Smooth muscle cell (in vitro differentiated cells): ENCODE measurements at regions not wholly inside any gene's neighbourhood (a gene's known extent, or its start where the extent isn't known, plus 50 kb on each side); places are given as distances from the start of the nearest gene placed in this dataset.

Experiments
- DNase-seq: peaks from one replicate; lab custom pipeline; 2025; ENCODE audit not compliant: unreplicated experiment; lab: John Stamatoyannopoulos, UW
- H2AFZ ChIP-seq: fragments of 200-600 bp; sonication (generic); 2 replicates; pipeline ENCODE4 v1.6.0; 2016; ENCODE audit warnings: antibody characterized with exemption, low read depth, mild to moderate bottlenecking
- H3F3A ChIP-seq: fragments of 200-600 bp; sonication (generic); 2 replicates; pipeline ENCODE4 v1.6.0; 2017; ENCODE audit warnings: antibody characterized with exemption, low read depth
- H3K27ac ChIP-seq: fragments of 200-600 bp; sonication (generic); 2 replicates; pipeline ENCODE4 v1.5.1; 2016; ENCODE audit warnings: low read depth, mild to moderate bottlenecking
- H3K27me3 ChIP-seq: fragments of 200-600 bp; sonication (generic); 2 replicates; pipeline ENCODE4 v1.6.1; 2016; ENCODE audit warnings: low read depth, mild to moderate bottlenecking
- H3K36me3 ChIP-seq: fragments of 200-600 bp; sonication (generic); 2 replicates; pipeline ENCODE4 v1.5.1; 2016; ENCODE audit warnings: low read depth
- H3K4me1 ChIP-seq: fragments of 200-600 bp; sonication (generic); 2 replicates; pipeline ENCODE4 v1.5.1; 2016; ENCODE audit warnings: low read depth
- H3K4me2 ChIP-seq: fragments of 200-600 bp; sonication (generic); 2 replicates; pipeline ENCODE4 v1.6.0; 2016; ENCODE audit warnings: mild to moderate bottlenecking
- H3K4me3 ChIP-seq: fragments of 200-600 bp; sonication (generic); 2 replicates; pipeline ENCODE4 v1.5.1; 2016; ENCODE audit warnings: mild to moderate bottlenecking
- H3K79me2 ChIP-seq: fragments of 200-600 bp; sonication (generic); 2 replicates; pipeline ENCODE4 v1.6.0; 2016; ENCODE audit warnings: low read depth, mild to moderate bottlenecking
- H3K9ac ChIP-seq: fragments of 200-600 bp; sonication (generic); 2 replicates; pipeline ENCODE4 v1.6.0; 2016; ENCODE audit warnings: low read depth
- H3K9me3 ChIP-seq: fragments of 200-600 bp; sonication (generic); replicated peaks from 2 replicates; pipeline ENCODE4 v1.5.1; 2016; ENCODE audit warnings: low read depth
- H4K20me1 ChIP-seq: fragments of 200-600 bp; sonication (generic); 2 replicates; pipeline ENCODE4 v1.6.0; 2016; ENCODE audit warnings: low read depth
- CTCF ChIP-seq: fragments of 200-600 bp; sonication (generic); IDR thresholded peaks from 2 replicates; pipeline ENCODE4 v1.5.1; 2017; ENCODE audit warnings: borderline replicate concordance, mild to moderate bottlenecking, antibody characterized with exemption; ENCODE audit not compliant: insufficient read depth, poor library complexity, severe bottlenecking
- WGBS: methylation state at CpG from one replicate; pipeline ENCODE4 v1.1.7; 2016; ENCODE audit warnings: low lambda C conversion rate; 5-methylcytosine and 5-hydroxymethylcytosine counted together

GRCh38 chr1:187275346-187275745 is 446.6 kb downstream of the PLA2G4A start:
- TF ChIP-seq CTCF, result no peak
- no peak overlapping the region for H3K4me3 ChIP-seq
- WGBS, result 48% methylated on average over 1 of the region's 1 CpG
- H3K27ac ChIP-seq, result no peak overlapping the region
- no peak for DNase-seq
- no peaks in the 10 kb centered on the region for H3K36me3 ChIP-seq
- H2AFZ ChIP-seq, result no peak overlapping the region
- no peaks in the 10 kb centered on the region for H3K79me2 ChIP-seq
- H3K4me2 ChIP-seq, result no peak overlapping the region
- H4K20me1 ChIP-seq, result no peaks in the 10 kb centered on the region
- H3F3A ChIP-seq, result no peaks in the 10 kb centered on the region
- no peak overlapping the region for H3K9ac ChIP-seq
- no peaks in the 10 kb centered on the region for H3K9me3 ChIP-seq
- H3K4me1 ChIP-seq, result no peaks in the 10 kb centered on the region
- H3K27me3 ChIP-seq, result no peaks in the 10 kb centered on the region

DNA sequence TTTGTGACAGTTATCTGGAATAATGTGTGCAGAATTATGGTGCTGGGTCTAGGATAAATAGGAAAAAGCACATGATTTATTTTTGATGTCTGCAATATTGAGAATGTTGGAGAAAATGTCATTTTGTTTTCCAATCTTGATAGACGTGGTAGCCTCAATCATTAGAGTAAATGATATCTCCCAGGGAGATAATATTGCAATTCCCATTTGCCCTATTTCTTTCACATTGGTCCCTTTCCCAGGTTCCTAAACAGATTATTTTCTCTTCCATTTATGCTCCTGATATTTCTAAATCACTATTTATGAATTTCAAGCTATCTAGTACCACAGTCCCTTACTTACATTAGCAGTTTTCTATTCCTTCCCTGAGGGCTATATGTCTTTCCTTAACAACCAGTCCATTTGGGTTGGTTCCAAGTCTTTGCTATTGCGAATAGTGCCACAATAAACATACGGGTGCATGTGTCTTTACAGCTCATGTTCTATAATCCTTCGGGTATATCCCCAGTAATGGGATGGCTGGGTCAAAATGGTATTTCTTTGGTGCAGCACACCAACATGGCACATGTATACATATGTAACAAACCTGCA is 447.3 kb downstream of the PLA2G4A start:
- Histone ChIP-seq H3K27ac (no peak overlapping the region), H3K79me2 (no peaks in the 10 kb centered on the region), H3K9ac (no peak overlapping the region), H3F3A (no peaks in the 10 kb centered on the region), H2AFZ (no peak overlapping the region), H3K4me1 (no peaks in the 10 kb centered on the region), H3K4me3 (no peak overlapping the region), H3K27me3 (no peaks in the 10 kb centered on the region), H4K20me1 (no peaks in the 10 kb centered on the region), H3K4me2 (no peak overlapping the region), H3K36me3 (no peaks in the 10 kb centered on the region), H3K9me3 (no peaks in the 10 kb centered on the region)
- WGBS, result 89% methylated on average over 4 of the region's 4 CpGs
- no peak for TF ChIP-seq CTCF
- no peak for DNase-seq

- no peak for TF ChIP-seq CTCF
- H3K36me3 ChIP-seq, result no peaks in the 10 kb centered on the region
- no peaks in the 10 kb centered on the region for H4K20me1 ChIP-seq
- H3K4me1 ChIP-seq, result no peaks in the 10 kb centered on the region
- H3K4me3 ChIP-seq, result no peak overlapping the region
- no peak overlapping the region for H3K9ac ChIP-seq
- H3F3A ChIP-seq, result no peaks in the 10 kb centered on the region
- no peaks in the 10 kb centered on the region for H3K79me2 ChIP-seq
- H3K27ac ChIP-seq, result no peak overlapping the region
- no peak for DNase-seq
- no peak overlapping the region for H3K4me2 ChIP-seq
- H3K9me3 ChIP-seq, result no peaks in the 10 kb centered on the region
- no peaks in the 10 kb centered on the region for H3K27me3 ChIP-seq
- no peak overlapping the region for H2AFZ ChIP-seq
These were observed 447.9 kb downstream of the PLA2G4A start for GRCh38 chr1:187276677-187277076.

DNA sequence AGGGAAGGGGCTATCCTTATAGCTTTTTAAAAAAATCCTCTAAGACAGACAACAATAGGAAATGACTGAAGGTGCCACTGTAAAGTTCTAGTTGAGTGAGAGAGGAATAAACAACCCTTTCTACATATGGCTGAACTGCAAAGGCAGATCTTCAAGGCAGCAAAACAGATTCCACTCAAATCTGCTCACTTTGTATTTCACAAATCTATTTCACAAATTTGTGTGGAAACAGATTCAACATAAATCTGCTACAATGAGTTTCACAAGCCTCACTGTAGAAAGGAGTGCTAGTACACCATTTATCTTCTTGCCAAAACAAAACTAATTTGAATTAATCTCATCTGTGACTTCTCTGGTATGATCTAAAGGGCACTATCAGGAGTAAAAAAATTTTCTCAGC is 451.3 kb downstream of the PLA2G4A start:
- DNase-seq, result no peak
- no peaks in the 10 kb centered on the region for H3K27me3 ChIP-seq
- no peak overlapping the region for H3K4me2 ChIP-seq
- no peak overlapping the region for H3K4me3 ChIP-seq
- H3K27ac ChIP-seq, result no peak overlapping the region
- no peak for TF ChIP-seq CTCF
- H3K9ac ChIP-seq, result no peak overlapping the region
- H3K79me2 ChIP-seq, result no peaks in the 10 kb centered on the region
- peak overlapping the region; percentile 32 for H2AFZ ChIP-seq
- no peaks in the 10 kb centered on the region for H3F3A ChIP-seq
- no peaks in the 10 kb centered on the region for H3K4me1 ChIP-seq
- no peaks in the 10 kb centered on the region for H3K36me3 ChIP-seq
- H3K9me3 ChIP-seq, result no peaks in the 10 kb centered on the region
- H4K20me1 ChIP-seq, result no peaks in the 10 kb centered on the region
